ENCODE measurements at regions not wholly inside any gene's neighbourhood (a gene's known extent, or its start where the extent isn't known, plus 50 kb on each side); places are given as distances from the start of the nearest gene placed in this dataset.

- TF ChIP-seq, protein P1, sequence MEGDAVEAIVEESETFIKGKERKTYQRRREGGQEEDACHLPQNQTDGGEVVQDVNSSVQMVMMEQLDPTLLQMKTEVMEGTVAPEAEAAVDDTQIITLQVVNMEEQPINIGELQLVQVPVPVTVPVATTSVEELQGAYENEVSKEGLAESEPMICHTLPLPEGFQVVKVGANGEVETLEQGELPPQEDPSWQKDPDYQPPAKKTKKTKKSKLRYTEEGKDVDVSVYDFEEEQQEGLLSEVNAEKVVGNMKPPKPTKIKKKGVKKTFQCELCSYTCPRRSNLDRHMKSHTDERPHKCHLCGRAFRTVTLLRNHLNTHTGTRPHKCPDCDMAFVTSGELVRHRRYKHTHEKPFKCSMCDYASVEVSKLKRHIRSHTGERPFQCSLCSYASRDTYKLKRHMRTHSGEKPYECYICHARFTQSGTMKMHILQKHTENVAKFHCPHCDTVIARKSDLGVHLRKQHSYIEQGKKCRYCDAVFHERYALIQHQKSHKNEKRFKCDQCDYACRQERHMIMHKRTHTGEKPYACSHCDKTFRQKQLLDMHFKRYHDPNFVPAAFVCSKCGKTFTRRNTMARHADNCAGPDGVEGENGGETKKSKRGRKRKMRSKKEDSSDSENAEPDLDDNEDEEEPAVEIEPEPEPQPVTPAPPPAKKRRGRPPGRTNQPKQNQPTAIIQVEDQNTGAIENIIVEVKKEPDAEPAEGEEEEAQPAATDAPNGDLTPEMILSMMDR (IDR thresholded peaks at IDR 0.05) = no peak
- TF ChIP-seq POLR2A (IDR thresholded peaks at IDR 0.05) = no peak
Observed at GRCh38 chr21:23162198-23162946, 2164.2 kb downstream of the NCAM2 start.

Data from uterus (tissue), 2 donors.